A549 (cell line): ENCODE measurements at regions not wholly inside any gene's neighbourhood (a gene's known extent, or its start where the extent isn't known, plus 50 kb on each side); places are given as distances from the start of the nearest gene placed in this dataset.
"Not testable (repeated sequence)": the region's sequence is repeated elsewhere in the genome, so short reads cannot be mapped to it uniquely, and the experiment has no call there.

Source experiments
- ATAC-seq, 2 experiments: fragments of 200-7000 bp in 1 of 2; fragments of >200 bp in 1 of 2; cut with Nextera tagmentation in 1 of 2; cut with Tn5 transposase in 1 of 2; 3 replicates each; pipeline versions ENCODE4 v1.8.0 to v1.9.1; 2018 to 2020; ENCODE audit warnings: mild to moderate bottlenecking in 1 of 2, moderate library complexity in 1 of 2
- CTCF ChIA-PET: fragments of 300-600 bp; sonication (Branson Sonifier 250); formaldehyde crosslinking; extraction: SDS; loops from one replicate; lab custom pipeline; 2021; ENCODE audit warnings: antibody characterized with exemption, inconsistent platforms; lab: Yijun Ruan, JAX
- POLR2A ChIA-PET: fragments of 350-600 bp; formaldehyde crosslinking; extraction: SDS; loops from one replicate; lab custom pipeline; 2021; ENCODE audit warnings: antibody characterized with exemption, inconsistent platforms; lab: Yijun Ruan, JAX
- DNase-seq, 2 experiments: peaks; one replicate each; pipeline versions ENCODE4 v3.0.0 to v3.0.0-alpha.2; 2011 to 2016; ENCODE audit warnings: low read depth in 1 of 2, low spot score in 1 of 2
- FAIRE-seq: peaks from 2 replicates; lab custom pipeline; 2011; peaks lifted over from hg19 to GRCh38; lab: Jason Lieb, UNC
- H3K27ac ChIP-seq, 2 experiments: fragments of >200 bp; sonication (Bioruptor Twin); formaldehyde crosslinking; 3 replicates each; pipeline ENCODE4 v1.5.1; 2016 to 2017
- H3K4me1 ChIP-seq: fragments of >200 bp; sonication (Bioruptor Twin); formaldehyde crosslinking; 3 replicates; pipeline ENCODE4 v1.6.1; 2016
- H3K4me2 ChIP-seq: fragments of >200 bp; sonication (Bioruptor Twin); formaldehyde crosslinking; 3 replicates; pipeline ENCODE4 v1.6.1; 2016
- H3K4me3 ChIP-seq: fragments of >200 bp; sonication (Bioruptor Twin); formaldehyde crosslinking; 3 replicates; pipeline ENCODE4 v1.5.1; 2016
- H3K9me3 ChIP-seq: fragments of >200 bp; sonication (Bioruptor Twin); formaldehyde crosslinking; 3 replicates; pipeline ENCODE4 v1.6.1; 2016
- BCL3 ChIP-seq: fragments of >200 bp; sonication (Bioruptor Twin); formaldehyde crosslinking; IDR thresholded peaks from 3 replicates; pipeline ENCODE4 v1.6.1; 2016
- HDAC2 ChIP-seq: fragments of 200-600 bp; sonication (generic); IDR thresholded peaks from 2 replicates; pipeline ENCODE4 v1.6.1; 2016
- HOXB5 ChIP-seq: fragments of 250-450 bp; sonication (Bioruptor Pico); IDR thresholded peaks from 2 replicates; pipeline ENCODE4 v1.5.0; 2020; ENCODE audit warnings: mild to moderate bottlenecking, moderate library complexity
- KDM1A ChIP-seq: fragments of 200-600 bp; sonication (generic); IDR thresholded peaks from 2 replicates; pipeline ENCODE4 v1.6.1; 2016; ENCODE audit warnings: low read depth, mild to moderate bottlenecking
- MAFK ChIP-seq: fragments of 450-650 bp; IDR thresholded peaks from 2 replicates; pipeline ENCODE4 v1.6.1; 2014; ENCODE audit not compliant: partially characterized antibody
- NPAS2 ChIP-seq: fragments of 250-450 bp; sonication (Bioruptor Pico); IDR thresholded peaks from 2 replicates; pipeline ENCODE4 v1.8.0; 2022; ENCODE audit warnings: mild to moderate bottlenecking, moderate library complexity, borderline replicate concordance
- NR3C1 ChIP-seq: fragments of >200 bp; sonication (Bioruptor Twin); formaldehyde crosslinking; IDR thresholded peaks from 3 replicates; pipeline ENCODE4 v1.6.1; 2017
- RAD21 ChIP-seq, 2 experiments: fragments of >200 bp in 1 of 2; sonication (Bioruptor Twin) in 1 of 2; formaldehyde crosslinking in 1 of 2; IDR thresholded peaks in 1 of 2; conservative IDR thresholded peaks in 1 of 2; 2 replicates in 1 of 2; 3 replicates in 1 of 2; pipeline ENCODE4 v1.6.1; 2012 to 2018; ENCODE audit warnings: inconsistent platforms in 1 of 2
- RCOR1 ChIP-seq: fragments of 150-350 bp; IDR thresholded peaks from 2 replicates; pipeline ENCODE4 v1.6.1; 2014; ENCODE audit warnings: antibody characterized with exemption, low read length, low read depth
- SMC3 ChIP-seq: fragments of >200 bp; sonication (Bioruptor Twin); formaldehyde crosslinking; IDR thresholded peaks from 3 replicates; pipeline ENCODE4 v1.6.1; 2018; ENCODE audit warnings: inconsistent platforms
- USF2 ChIP-seq: fragments of 450-650 bp; IDR thresholded peaks from 2 replicates; pipeline ENCODE4 v1.6.1; 2014; ENCODE audit warnings: antibody characterized with exemption
- WGBS: methylation state at CpG from one replicate; pipeline ENCODE4 v1.1.6; 2017; ENCODE audit errors: missing lambda C conversion rate; 5-methylcytosine and 5-hydroxymethylcytosine counted together
- TF ChIP-seq, protein P1 (sequence below): fragments of >200 bp; sonication (Bioruptor Twin); formaldehyde crosslinking; IDR thresholded peaks from 3 replicates; pipeline ENCODE4 v1.5.1; 2016
- TF ChIP-seq, protein P2 (sequence below): fragments of 200-600 bp; sonication (generic); IDR thresholded peaks from 2 replicates; pipeline ENCODE4 v1.6.1; 2016; ENCODE audit warnings: antibody characterized with exemption, mild to moderate bottlenecking, moderate library complexity

GRCh38 chr1:157369808-157370521, 182.3 kb downstream of the FCRL5 start:
- Histone ChIP-seq H3K9me3 (no peaks in the 10 kb centered on the region), H3K4me2 (no peak overlapping the region), H3K27ac (no peak overlapping the region), H3K4me1 (no peaks in the 10 kb centered on the region), H3K4me3 (no peak overlapping the region)
- POLR2A ChIA-PET, result interaction anchor here (0.6 kb wide), 1 partner anchor 298 kb away, joined by 3 read pairs; no protein-coding TSS in a partner anchor
- CTCF ChIA-PET, result interaction anchor here (0.6 to 4.1 kb wide), 25 partner anchors 10 to 755 kb away, joined by 3 to 52 read pairs (median 3); no protein-coding TSS in a partner anchor
- ATAC-seq, result peak; percentile 69 to 96; a peak in 5 of 6 replicates
- peak; percentile 49 to 66 for DNase-seq
- TF ChIP-seq, protein P1, sequence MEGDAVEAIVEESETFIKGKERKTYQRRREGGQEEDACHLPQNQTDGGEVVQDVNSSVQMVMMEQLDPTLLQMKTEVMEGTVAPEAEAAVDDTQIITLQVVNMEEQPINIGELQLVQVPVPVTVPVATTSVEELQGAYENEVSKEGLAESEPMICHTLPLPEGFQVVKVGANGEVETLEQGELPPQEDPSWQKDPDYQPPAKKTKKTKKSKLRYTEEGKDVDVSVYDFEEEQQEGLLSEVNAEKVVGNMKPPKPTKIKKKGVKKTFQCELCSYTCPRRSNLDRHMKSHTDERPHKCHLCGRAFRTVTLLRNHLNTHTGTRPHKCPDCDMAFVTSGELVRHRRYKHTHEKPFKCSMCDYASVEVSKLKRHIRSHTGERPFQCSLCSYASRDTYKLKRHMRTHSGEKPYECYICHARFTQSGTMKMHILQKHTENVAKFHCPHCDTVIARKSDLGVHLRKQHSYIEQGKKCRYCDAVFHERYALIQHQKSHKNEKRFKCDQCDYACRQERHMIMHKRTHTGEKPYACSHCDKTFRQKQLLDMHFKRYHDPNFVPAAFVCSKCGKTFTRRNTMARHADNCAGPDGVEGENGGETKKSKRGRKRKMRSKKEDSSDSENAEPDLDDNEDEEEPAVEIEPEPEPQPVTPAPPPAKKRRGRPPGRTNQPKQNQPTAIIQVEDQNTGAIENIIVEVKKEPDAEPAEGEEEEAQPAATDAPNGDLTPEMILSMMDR, result peak; percentile 75
- TF ChIP-seq NPAS2 (no peak), RAD21 (conservative IDR thresholded peaks at IDR 0.05 in 1 of 2, IDR thresholded peaks at IDR 0.05 in 1 of 2) (peak; percentile 73), MAFK (no peak), SMC3 (peak; percentile 62), KDM1A (no peak)
- FAIRE-seq, result no peak
- 3% methylated on average over 6 of the region's 6 CpGs for WGBS

DNA sequence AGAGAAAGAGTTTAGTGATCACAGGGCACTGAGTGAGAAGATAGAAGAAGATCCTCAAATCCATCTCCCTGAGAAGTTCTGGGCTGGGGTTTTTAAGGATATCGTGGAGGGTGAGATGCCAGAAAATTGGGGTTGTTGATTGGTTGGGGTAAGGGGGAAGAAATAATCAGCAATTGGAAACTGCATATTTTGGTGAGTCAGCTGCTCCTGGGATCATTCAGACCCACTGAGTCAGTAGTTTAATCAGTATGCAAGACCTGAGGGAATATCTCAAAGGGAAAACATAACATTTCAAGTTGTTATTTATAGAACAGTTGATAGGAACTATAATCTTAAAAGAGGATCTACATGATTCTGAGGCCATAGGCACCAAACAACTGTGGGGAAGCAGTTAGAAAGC, 183.4 kb downstream of the FCRL5 start:
- FAIRE-seq, result not testable (repeated sequence)
- CTCF ChIA-PET, result interaction anchor here (0.7 to 4.1 kb wide), 9 partner anchors 11 to 351 kb away, joined by 3 to 52 read pairs (median 5); no protein-coding TSS in a partner anchor

DNA sequence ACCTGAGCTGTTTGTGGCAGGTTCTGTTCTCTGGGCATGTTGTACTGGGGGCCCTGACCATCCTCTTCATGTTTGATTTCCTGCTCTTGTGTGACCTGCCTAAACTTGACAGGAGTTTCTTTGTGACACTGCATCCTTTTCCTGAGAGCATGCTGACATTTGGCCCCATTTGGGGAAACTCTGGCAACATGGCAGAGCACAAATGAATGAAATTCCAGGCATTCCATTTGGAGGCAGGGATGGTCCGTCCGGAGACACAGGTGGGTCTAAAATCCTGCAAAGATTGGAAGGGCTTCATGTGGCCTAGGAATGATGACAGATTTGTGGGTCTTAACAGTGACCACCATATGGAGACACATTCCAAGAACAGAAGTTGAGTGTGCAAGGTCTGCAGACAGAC, 184.0 kb downstream of the FCRL5 start:
- FAIRE-seq (no peak), DNase-seq (no peak), ATAC-seq (no peak)
- WGBS, result 0% methylated on average over 2 of the region's 2 CpGs
- ChIA-PET POLR2A (no interaction called here), CTCF (interaction anchor here (0.6 to 4.1 kb wide), 2 partner anchors 83 to 118 kb away, joined by 3 to 52 read pairs; no protein-coding TSS in a partner anchor)
- Histone ChIP-seq H3K4me3 (no peak overlapping the region), H3K4me1 (no peaks in the 10 kb centered on the region), H3K27ac (no peak overlapping the region), H3K9me3 (no peaks in the 10 kb centered on the region), H3K4me2 (no peak overlapping the region)
- TF ChIP-seq USF2 (no peak), BCL3 (no peak), HOXB5 (CRISPR knock-in tag) (no peak), RCOR1 (no peak), HDAC2 (no peak), NR3C1 (no peak)
- TF ChIP-seq, protein P2, sequence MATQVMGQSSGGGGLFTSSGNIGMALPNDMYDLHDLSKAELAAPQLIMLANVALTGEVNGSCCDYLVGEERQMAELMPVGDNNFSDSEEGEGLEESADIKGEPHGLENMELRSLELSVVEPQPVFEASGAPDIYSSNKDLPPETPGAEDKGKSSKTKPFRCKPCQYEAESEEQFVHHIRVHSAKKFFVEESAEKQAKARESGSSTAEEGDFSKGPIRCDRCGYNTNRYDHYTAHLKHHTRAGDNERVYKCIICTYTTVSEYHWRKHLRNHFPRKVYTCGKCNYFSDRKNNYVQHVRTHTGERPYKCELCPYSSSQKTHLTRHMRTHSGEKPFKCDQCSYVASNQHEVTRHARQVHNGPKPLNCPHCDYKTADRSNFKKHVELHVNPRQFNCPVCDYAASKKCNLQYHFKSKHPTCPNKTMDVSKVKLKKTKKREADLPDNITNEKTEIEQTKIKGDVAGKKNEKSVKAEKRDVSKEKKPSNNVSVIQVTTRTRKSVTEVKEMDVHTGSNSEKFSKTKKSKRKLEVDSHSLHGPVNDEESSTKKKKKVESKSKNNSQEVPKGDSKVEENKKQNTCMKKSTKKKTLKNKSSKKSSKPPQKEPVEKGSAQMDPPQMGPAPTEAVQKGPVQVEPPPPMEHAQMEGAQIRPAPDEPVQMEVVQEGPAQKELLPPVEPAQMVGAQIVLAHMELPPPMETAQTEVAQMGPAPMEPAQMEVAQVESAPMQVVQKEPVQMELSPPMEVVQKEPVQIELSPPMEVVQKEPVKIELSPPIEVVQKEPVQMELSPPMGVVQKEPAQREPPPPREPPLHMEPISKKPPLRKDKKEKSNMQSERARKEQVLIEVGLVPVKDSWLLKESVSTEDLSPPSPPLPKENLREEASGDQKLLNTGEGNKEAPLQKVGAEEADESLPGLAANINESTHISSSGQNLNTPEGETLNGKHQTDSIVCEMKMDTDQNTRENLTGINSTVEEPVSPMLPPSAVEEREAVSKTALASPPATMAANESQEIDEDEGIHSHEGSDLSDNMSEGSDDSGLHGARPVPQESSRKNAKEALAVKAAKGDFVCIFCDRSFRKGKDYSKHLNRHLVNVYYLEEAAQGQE, result no peak

More for the DNA sequence above, 183.4 kb downstream of the FCRL5 start:
- 0% methylated on average over 1 of the region's 1 CpG for WGBS
- POLR2A ChIA-PET, H3K4me3 ChIP-seq, H3K4me2 ChIP-seq, H3K27ac ChIP-seq, ATAC-seq, H3K9me3 ChIP-seq, H3K4me1 ChIP-seq, DNase-seq: not testable (repeated sequence)
